Fibroblast of the aortic adventitia (primary cell): ENCODE measurements at regions not wholly inside any gene's neighbourhood (a gene's known extent, or its start where the extent isn't known, plus 50 kb on each side); places are given as distances from the start of the nearest gene placed in this dataset.
A peak's percentile ranks its signal among the peaks of the same experiment; 100 is the strongest.

Experiments used
- DNase-seq: peaks from one replicate; pipeline ENCODE4 v3.0.0-alpha.2; 2010; ENCODE audit warnings: low read depth
- H3K4me3 ChIP-seq: 2 replicates; pipeline ENCODE4 v1.5.1; 2011; ENCODE audit warnings: low read depth, mild to moderate bottlenecking, control low read depth, low read length, moderate library complexity
- TF ChIP-seq, protein P1 (sequence below): IDR thresholded peaks from 2 replicates; pipeline ENCODE4 v1.5.1; 2011; ENCODE audit warnings: mild to moderate bottlenecking, low read length, control low read depth, inconsistent platforms; ENCODE audit not compliant: insufficient read depth

DNA sequence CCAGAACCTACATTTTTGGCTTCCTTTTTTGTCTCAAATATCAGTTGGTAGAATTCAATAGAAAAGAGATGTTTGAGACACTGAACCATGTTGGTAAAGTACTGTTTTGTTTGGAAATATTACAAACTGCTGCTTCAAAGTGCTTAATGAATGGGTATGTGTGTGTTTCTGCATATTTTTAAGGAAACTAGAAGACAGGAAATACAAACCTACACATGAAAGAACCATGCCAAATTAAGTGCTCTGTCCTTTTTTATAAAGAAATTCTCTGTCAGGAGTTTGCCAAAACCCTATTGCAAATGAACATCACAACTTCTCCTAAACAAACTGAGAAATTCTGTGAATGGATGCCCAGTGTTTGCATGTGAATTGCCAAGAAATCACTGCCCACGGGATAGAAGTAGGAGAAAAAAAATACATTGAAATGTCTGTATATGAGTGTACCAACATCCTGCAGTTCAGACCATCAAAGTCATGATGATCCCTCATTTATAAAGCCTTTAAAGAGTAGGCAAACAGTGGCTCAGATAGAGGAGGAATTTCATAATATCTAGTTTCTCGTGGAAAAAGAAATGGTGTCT lies 69.6 kb upstream of the RND3 start:
- TF ChIP-seq, protein P1, sequence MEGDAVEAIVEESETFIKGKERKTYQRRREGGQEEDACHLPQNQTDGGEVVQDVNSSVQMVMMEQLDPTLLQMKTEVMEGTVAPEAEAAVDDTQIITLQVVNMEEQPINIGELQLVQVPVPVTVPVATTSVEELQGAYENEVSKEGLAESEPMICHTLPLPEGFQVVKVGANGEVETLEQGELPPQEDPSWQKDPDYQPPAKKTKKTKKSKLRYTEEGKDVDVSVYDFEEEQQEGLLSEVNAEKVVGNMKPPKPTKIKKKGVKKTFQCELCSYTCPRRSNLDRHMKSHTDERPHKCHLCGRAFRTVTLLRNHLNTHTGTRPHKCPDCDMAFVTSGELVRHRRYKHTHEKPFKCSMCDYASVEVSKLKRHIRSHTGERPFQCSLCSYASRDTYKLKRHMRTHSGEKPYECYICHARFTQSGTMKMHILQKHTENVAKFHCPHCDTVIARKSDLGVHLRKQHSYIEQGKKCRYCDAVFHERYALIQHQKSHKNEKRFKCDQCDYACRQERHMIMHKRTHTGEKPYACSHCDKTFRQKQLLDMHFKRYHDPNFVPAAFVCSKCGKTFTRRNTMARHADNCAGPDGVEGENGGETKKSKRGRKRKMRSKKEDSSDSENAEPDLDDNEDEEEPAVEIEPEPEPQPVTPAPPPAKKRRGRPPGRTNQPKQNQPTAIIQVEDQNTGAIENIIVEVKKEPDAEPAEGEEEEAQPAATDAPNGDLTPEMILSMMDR = no peak
- peak; percentile 31 for DNase-seq

DNA sequence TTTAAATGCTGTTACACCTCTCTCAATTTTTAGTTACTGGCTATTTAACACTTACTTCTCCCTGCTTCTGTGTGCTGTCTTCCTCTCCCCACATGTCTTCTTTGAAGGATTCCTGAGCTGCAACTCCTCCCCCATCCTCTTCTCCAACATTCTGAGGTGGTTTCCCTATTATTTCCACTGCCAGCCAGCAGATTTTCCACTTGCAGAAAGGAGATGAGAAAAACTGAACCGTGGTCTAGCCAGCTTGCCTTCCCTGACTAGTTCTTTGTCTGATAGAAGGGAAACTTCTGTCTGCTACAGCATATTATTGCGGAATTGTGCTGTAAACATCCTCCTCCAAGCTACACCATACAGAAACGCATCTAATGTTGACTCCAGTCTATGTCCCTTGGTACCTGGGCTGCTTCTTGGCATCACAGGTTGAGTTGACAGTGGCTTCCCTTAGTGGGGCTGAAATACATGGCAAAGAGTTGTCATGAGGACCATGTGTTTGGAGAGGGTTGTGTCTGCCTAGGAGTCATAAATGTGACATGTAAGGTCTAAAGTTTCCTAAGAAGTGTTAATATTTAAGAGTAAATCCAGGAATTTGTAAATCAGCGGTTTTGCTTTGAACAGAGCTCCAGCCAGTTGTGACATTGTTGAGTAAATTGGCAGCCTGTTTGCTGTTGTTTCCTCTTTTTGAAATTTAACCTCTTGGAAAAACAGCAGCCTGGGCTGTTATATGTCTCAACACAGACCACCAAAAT lies 68.3 kb upstream of the RND3 start:
- TF ChIP-seq, protein P1 = no peak
- no peak for DNase-seq
- H3K4me3 ChIP-seq = no peak overlapping the region

More for the DNA sequence above, 69.6 kb upstream of the RND3 start:
- no peak overlapping the region for H3K4me3 ChIP-seq

DNA sequence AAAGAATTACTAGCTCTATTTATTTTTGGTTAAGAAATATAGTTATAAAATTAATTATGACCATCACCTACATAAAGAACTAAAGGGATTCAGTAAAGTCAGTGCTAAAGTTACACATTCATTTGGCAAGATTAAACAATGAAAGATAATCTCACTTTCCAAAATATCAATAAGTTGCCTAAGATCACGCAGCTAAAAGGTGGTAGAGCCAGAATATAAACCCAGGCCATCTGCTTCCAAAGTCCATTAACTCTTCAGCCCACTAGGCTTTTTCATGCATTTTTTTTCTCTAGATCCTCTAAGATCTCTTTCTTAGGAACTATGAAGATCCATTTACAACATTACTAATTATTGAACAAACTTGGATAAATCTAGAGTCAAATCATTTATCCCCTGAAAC lies 66.6 kb upstream of the RND3 start:
- TF ChIP-seq, protein P1 = no peak
- no peak overlapping the region for H3K4me3 ChIP-seq
- DNase-seq = no peak

DNA sequence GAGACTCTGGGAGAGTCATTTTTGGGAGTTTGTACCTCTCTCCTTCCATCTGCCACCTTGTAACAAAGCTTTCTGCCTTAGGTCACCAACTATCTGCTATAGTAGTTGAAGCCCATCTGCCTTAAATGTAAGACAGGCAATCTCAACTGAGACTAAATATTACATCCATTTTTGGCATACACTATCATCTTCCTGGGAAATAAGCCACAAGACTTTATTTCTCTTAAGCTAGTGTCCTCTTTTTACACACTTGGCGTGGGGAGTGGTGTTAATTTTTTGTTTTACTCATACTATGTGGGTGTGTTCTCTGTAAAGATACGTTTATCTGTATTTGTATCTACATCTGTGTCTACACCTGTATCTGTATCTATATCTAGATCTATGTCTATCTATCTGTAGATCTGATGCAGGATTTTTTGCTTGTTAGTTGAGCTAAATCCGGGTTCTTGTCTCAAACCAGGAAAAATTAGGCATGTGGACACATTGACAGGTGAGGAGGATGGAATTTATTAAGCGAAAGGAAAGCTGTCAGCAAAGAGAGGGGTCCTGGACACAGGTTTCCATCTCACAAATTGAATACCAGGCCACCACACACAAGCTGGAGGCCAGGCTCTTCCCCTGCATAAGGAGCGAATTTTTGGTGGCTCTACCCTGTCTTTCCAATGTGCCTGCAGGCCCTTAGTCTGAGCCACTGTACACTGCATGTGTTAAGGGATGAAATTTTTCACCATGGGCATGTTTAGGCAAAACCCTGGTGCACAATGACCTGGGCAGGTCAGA lies 64.8 kb upstream of the RND3 start:
- TF ChIP-seq, protein P1 = no peak
- DNase-seq = no peak
- no peak overlapping the region for H3K4me3 ChIP-seq

DNA sequence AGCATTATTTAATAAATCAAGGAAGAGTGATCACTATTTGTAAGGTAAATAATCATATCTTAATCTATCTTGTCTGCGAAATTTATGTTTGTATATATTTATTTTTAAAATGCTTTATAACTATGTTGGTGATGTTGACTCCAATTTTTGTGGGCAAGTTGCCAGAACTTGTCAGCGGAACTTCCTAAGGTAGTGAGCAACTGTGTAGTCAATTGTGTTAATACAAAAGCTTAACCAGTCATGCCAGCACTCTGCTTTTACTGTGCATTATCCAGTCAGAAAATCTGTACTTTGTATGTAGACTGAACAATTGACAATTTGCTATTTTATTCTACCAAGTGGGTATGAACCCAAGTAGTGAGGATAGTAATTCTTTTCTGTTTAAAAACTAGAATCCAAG lies 61.9 kb upstream of the RND3 start:
- TF ChIP-seq, protein P1 = no peak
- H3K4me3 ChIP-seq = no peak overlapping the region
- DNase-seq = peak; percentile 25

DNA sequence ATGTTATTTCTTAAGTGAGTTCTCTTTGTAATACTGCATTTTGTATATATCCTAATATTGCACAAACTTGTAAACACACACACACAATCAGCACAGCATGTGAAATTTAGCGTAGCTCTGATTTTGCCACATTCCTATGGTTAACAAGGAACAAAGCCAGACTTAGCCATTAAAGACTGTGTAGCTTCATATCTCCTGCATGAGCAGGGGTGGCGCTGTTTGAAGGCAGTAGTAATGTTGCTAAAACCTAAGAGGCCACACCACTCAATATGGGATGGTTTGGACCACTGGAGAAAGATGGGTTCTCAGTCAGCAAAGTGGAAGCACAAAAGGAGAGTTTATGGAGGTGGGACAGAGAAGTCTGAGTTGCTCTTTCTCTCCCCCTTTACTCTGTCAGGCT lies 61.1 kb upstream of the RND3 start:
- TF ChIP-seq, protein P1 = peak; percentile 36
- H3K4me3 ChIP-seq = no peak overlapping the region
- no peak for DNase-seq
